ENCODE measurements at regions not wholly inside any gene's neighbourhood (a gene's known extent, or its start where the extent isn't known, plus 50 kb on each side); places are given as distances from the start of the nearest gene placed in this dataset.

DNA sequence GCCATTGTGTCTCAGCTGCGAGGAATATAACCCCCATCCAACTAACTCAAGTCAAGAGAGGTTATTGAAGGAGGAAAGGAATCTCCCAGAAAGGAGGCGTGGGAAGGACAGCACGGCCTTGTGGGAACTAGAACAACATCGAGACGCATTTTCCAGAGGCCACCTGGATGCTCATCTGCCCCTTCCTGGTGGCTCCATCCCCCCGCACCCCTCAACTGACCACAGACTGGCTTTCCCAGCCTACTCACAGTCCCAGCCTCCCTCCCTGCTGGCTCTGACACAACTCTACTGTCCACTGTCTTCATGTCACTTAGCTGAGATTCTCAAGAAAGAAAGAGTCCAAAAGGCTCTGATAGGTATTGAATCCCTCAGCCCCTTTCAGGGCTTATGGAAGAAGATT, 66.0 kb upstream of the CLMN start:
- no peak for DNase-seq (ENCODE audit: low spot score)
- H3K4me1 Mint-ChIP-seq (ENCODE audit: low read depth), result no peaks in the 10 kb centered on the region
- no peak overlapping the region for H3K4me3 Mint-ChIP-seq (ENCODE audit: low read depth)
- H3K36me3 Mint-ChIP-seq (ENCODE audit: low read depth), result no peaks in the 10 kb centered on the region
- intact Hi-C loops (cut with micrococcal nuclease), result no loop called here
- no peaks in the 10 kb centered on the region for H3K9me3 Mint-ChIP-seq
- H3K27ac Mint-ChIP-seq, result no peak overlapping the region
- no peaks in the 10 kb centered on the region for H3K27me3 Mint-ChIP-seq (ENCODE audit: low read depth)

DNA sequence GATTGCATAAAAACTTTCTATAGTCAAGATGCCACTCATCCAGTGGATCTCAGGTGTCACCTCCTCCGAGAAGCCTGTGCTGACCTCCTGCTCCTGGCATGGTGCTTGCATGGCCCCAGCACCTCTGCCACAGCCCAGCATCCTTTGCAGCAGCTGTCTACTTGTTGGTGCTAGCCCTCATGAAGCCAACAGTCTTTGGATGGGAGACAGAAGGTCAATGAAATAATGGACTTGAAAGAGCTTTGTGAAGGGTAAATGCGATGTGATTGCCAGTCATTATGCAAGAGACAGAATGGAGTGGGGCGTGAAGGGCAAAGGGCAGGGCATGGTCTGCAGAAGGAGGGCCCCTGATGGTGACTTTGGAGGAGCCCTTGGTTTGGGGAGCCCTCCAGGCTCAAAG, 63.0 kb upstream of the CLMN start:
- Mint-ChIP-seq H3K27me3 (ENCODE audit: low read depth) (no peaks in the 10 kb centered on the region), H3K36me3 (ENCODE audit: low read depth) (no peaks in the 10 kb centered on the region), H3K4me1 (ENCODE audit: low read depth) (no peaks in the 10 kb centered on the region), H3K27ac (no peak overlapping the region), H3K9me3 (peaks cover 17% of the 10 kb centered on the region), H3K4me3 (ENCODE audit: low read depth) (no peak overlapping the region)
- intact Hi-C loops (cut with micrococcal nuclease), result no loop called here
- DNase-seq (ENCODE audit: low spot score), result no peak

DNA sequence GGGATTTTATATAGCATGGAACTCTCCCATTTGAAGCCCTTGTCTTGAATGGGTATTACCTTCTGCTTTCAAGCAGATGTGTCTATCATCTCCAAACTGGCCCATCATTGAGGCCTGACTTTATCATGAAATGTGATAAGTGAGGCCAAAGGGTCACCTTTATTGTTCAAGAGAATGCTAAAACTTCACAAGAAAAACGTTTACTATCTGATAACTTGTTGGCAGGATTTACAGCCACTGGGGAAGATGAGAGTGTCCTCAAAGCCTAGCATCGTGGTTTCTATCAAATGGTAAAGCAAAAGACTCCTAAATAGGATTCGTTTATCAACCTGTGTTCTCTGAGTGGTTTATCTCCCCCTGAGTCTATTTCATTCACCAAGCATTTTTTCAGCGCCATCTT, 62.0 kb upstream of the CLMN start:
- no peak overlapping the region for H3K4me3 Mint-ChIP-seq (ENCODE audit: low read depth)
- H3K27me3 Mint-ChIP-seq (ENCODE audit: low read depth), result no peaks in the 10 kb centered on the region
- intact Hi-C loops (cut with micrococcal nuclease), result no loop called here
- no peak overlapping the region for H3K27ac Mint-ChIP-seq
- H3K36me3 Mint-ChIP-seq (ENCODE audit: low read depth), result no peaks in the 10 kb centered on the region
- DNase-seq (ENCODE audit: low spot score), result no peak
- peaks cover 17% of the 10 kb centered on the region for H3K9me3 Mint-ChIP-seq
- no peaks in the 10 kb centered on the region for H3K4me1 Mint-ChIP-seq (ENCODE audit: low read depth)

DNA sequence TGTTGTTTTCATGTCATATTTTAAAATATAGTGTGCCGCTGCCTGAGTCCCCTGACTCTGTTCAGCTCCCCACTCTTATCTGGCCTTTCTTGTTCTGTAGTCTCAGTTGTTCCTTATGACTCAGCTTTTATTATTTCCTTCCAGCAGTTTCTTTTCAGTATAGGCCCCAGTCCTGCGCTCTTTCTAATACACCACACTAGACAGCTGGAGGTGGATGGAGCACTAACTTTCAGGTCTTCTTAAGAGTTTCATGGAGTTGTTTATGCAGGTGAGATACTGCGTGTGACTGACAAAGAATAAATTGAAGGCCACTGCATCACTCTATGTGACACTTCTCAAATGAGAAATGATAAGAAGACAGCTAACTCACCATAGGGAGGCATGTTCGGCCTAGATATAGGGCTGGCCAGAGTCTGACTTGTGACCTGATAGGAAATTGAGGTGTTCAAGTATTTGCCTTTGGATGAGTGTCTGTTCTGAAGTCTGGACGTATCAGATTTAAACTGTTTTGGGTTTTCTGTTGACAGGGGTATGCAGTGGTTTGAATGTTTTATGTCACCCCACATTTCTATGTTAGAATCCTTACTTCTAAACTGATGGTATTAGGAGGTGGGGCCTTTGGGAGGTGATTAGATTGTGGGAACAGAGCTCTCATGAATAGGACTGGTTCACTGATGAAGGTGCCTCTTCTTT, 60.8 kb upstream of the CLMN start:
- Mint-ChIP-seq H3K9me3 (peaks cover 17% of the 10 kb centered on the region), H3K4me1 (ENCODE audit: low read depth) (no peaks in the 10 kb centered on the region), H3K27me3 (ENCODE audit: low read depth) (peaks cover 5% of the 10 kb centered on the region), H3K36me3 (ENCODE audit: low read depth) (no peaks in the 10 kb centered on the region), H3K27ac (no peak overlapping the region), H3K4me3 (ENCODE audit: low read depth) (no peak overlapping the region)
- no peak for DNase-seq (ENCODE audit: low spot score)
- intact Hi-C loops (cut with micrococcal nuclease), result no loop called here

DNA sequence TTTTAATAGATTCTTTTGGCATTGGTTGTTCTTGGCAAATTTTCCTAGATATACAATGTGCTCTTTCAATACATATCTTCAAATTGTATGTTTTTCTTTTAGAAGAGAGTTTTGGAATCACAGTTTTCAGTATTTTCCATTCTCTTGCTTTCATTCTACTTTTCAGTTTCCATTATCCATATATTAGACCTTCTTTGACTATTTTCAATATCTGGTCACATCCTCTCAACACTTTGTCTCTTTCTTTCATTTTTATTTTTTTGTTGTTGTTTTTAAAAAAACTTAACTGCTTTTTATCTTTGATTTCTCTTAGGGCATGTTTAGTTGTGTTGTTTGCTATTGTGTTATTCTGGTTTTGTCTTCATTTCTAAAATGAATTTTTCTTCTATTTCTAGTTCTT, 59.9 kb upstream of the CLMN start:
- intact Hi-C loops (cut with micrococcal nuclease), result no loop called here
- H3K4me3 Mint-ChIP-seq (ENCODE audit: low read depth), result no peak overlapping the region
- no peaks in the 10 kb centered on the region for H3K36me3 Mint-ChIP-seq (ENCODE audit: low read depth)
- H3K27me3 Mint-ChIP-seq (ENCODE audit: low read depth), result peaks cover 5% of the 10 kb centered on the region
- peaks cover 17% of the 10 kb centered on the region for H3K9me3 Mint-ChIP-seq
- no peak overlapping the region for H3K27ac Mint-ChIP-seq
- H3K4me1 Mint-ChIP-seq (ENCODE audit: low read depth), result no peaks in the 10 kb centered on the region
- no peak for DNase-seq (ENCODE audit: low spot score)

DNA sequence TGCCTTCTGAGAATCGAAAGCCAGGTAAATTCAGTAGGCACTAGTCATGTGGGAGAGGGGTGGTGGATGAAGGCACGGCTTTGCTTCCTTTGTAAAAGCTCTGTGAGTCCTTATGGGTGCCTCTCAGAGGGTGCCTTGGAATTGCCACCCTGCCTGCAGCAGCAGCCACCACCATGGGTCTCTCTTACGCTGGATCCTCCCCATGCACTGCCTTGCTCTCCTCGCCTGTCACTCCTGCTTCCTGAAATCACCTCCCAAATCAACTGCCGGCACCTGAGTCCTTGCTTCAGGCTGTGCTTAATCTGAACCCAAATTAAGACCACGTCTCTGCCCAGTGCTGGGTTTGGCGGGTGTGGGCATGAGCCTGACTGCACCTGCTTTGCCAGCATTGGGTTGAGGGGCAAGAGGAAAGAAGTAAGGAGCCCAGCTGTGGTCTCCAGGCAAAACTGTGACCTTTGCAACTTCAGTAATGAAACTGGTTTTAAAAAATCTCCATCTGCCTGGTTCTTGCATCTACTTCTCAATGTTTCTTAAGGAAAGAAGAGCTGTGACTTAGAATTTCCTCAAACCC, 55.9 kb upstream of the CLMN start:
- Mint-ChIP-seq H3K27me3 (ENCODE audit: low read depth) (peaks cover 5% of the 10 kb centered on the region), H3K36me3 (ENCODE audit: low read depth) (no peaks in the 10 kb centered on the region), H3K4me3 (ENCODE audit: low read depth) (no peak overlapping the region), H3K27ac (no peak overlapping the region), H3K9me3 (peaks cover 17% of the 10 kb centered on the region), H3K4me1 (ENCODE audit: low read depth) (no peaks in the 10 kb centered on the region)
- intact Hi-C loops (cut with micrococcal nuclease), result no loop called here
- no peak for DNase-seq (ENCODE audit: low spot score)

DNA sequence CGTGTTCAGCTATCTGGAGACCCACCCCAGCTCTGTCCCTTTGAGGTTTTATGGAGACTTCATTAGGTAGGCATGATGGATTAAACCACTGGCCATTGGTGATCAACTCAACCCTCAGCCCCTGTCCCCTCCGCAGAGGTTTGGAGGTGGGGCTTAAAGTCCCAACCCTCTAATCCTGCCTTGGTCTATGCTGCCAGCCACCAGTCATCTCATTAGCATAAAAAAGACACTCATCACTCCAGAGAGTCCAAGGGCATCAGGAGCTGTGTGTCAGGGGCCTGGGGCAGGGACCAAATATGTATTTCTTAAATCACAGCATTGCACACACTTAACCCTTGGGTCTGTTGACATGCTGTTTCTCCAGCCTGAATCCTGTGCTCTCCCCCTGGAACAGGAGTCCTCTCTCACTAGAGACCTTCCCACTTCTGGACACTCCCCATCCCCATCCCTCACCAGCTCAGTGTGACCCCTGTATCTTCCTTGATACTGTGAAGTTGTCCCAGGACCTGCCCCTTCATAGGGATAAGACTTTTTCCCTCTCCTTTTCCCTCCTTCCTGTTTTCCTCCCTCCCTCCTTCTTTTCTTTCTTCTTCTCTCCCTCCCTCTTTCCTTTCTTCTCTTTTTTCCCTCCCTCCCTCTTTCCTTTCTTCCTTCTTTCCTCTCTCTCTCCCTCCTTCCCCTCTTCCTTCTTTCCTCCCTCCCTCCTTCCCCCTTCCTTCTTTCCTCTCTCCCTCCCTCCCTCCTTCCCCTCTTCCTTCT, 54.7 kb upstream of the CLMN start:
- H3K36me3 Mint-ChIP-seq (ENCODE audit: low read depth), result no peaks in the 10 kb centered on the region
- H3K9me3 Mint-ChIP-seq, result peaks cover 6% of the 10 kb centered on the region
- intact Hi-C loops (cut with micrococcal nuclease), result no loop called here
- H3K27me3 Mint-ChIP-seq (ENCODE audit: low read depth), result peaks cover 8% of the 10 kb centered on the region
- H3K4me3 Mint-ChIP-seq (ENCODE audit: low read depth), result no peak overlapping the region
- no peak for DNase-seq (ENCODE audit: low spot score)
- no peak overlapping the region for H3K27ac Mint-ChIP-seq
- no peaks in the 10 kb centered on the region for H3K4me1 Mint-ChIP-seq (ENCODE audit: low read depth)

DNA sequence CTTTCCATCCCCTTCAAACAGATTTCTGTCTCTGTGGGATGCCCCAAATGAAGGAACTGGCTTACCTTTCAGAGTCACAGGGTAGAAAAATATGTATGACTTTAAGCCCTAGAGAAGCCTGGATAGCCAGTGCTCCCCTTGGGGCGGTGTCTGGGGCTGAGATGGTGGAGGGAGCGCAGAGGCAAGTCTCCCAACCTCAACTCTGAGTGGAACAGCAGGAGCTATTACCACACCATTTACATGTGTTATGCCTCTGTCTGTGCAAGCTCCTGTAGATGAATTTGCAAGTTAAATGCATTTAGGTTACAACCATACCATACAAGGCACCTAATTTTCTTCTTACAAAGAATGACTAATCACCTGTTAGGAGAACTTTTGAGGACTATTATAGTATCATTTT, 50.4 kb upstream of the CLMN start:
- Mint-ChIP-seq H3K4me1 (ENCODE audit: low read depth) (no peaks in the 10 kb centered on the region), H3K27ac (no peak overlapping the region), H3K4me3 (ENCODE audit: low read depth) (no peak overlapping the region), H3K36me3 (ENCODE audit: low read depth) (no peaks in the 10 kb centered on the region), H3K9me3 (no peaks in the 10 kb centered on the region), H3K27me3 (ENCODE audit: low read depth) (peaks cover 10% of the 10 kb centered on the region)
- no peak for DNase-seq (ENCODE audit: low spot score)
- intact Hi-C loops (cut with micrococcal nuclease), result no loop called here
